ENCODE measurements at regions not wholly inside any gene's neighbourhood (a gene's known extent, or its start where the extent isn't known, plus 50 kb on each side); places are given as distances from the start of the nearest gene placed in this dataset.

DNA sequence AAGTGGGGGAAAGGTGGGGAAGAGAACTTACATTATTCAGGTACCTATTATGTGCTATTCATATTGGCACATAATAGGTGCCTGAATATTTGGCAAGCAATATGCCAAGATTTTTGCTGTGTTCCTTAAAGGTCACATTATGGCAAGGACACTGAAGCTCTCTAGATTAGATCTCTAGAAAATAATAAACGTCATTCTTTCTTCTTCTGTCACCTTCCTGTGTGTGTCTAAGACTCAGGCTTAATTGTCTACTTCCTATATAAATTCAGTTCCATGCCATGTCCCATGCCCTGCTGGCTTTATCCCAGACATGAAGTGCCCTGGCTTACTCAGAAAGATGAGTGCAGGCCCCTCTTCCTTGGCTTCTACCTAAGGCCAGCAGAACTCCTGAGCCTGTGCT, 191.1 kb upstream of the CTAGE1 start:
- Histone ChIP-seq H3K4me2 (ENCODE audit: low read length) (no peak overlapping the region), H3K27me3 (ENCODE audit: insufficient read depth, low read depth, low read length) (no peaks in the 10 kb centered on the region), H3K9ac (ENCODE audit: low read length) (no peak overlapping the region), H3K27ac (ENCODE audit: low read length) (no peak overlapping the region), H3K9me2 (ENCODE audit: insufficient read depth, low read length) (no peaks in the 10 kb centered on the region), H2AFZ (ENCODE audit: low read depth, low read length) (no peak overlapping the region), H3K9me3 (ENCODE audit: low read length) (no peaks in the 10 kb centered on the region), H3K4me3 (ENCODE audit: low read length) (no peak overlapping the region), H3K79me2 (replicated peaks; ENCODE audit: insufficient read depth, low read length) (no peaks in the 10 kb centered on the region), H3K36me3 (ENCODE audit: insufficient read depth, low read length) (no peaks in the 10 kb centered on the region), H4K20me1 (ENCODE audit: insufficient read depth) (no peaks in the 10 kb centered on the region), H3F3A (ENCODE audit: insufficient read depth, low read length, poor library complexity, severe bottlenecking) (no peaks in the 10 kb centered on the region)
- TF ChIP-seq EP300 (conservative IDR thresholded peaks at IDR 0.05; ENCODE audit: poor library complexity, severe bottlenecking) (no peak), TAF1 (IDR thresholded peaks at IDR 0.05; ENCODE audit: low read depth) (no peak), EZH2 (IDR thresholded peaks at IDR 0.05; ENCODE audit: borderline replicate concordance, insufficient read depth, low read length, poor library complexity, severe bottlenecking) (no peak), MXI1 (conservative IDR thresholded peaks at IDR 0.05; ENCODE audit: poor library complexity, severe bottlenecking) (no peak), SMC3 (conservative IDR thresholded peaks at IDR 0.05; ENCODE audit: poor library complexity) (no peak), POLR2AphosphoS5 (IDR thresholded peaks at IDR 0.05) (no peak), RAD21 (conservative IDR thresholded peaks at IDR 0.05) (no peak)
- TF ChIP-seq, protein P1, sequence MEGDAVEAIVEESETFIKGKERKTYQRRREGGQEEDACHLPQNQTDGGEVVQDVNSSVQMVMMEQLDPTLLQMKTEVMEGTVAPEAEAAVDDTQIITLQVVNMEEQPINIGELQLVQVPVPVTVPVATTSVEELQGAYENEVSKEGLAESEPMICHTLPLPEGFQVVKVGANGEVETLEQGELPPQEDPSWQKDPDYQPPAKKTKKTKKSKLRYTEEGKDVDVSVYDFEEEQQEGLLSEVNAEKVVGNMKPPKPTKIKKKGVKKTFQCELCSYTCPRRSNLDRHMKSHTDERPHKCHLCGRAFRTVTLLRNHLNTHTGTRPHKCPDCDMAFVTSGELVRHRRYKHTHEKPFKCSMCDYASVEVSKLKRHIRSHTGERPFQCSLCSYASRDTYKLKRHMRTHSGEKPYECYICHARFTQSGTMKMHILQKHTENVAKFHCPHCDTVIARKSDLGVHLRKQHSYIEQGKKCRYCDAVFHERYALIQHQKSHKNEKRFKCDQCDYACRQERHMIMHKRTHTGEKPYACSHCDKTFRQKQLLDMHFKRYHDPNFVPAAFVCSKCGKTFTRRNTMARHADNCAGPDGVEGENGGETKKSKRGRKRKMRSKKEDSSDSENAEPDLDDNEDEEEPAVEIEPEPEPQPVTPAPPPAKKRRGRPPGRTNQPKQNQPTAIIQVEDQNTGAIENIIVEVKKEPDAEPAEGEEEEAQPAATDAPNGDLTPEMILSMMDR (IDR thresholded peaks at IDR 0.05; ENCODE audit: poor library complexity, severe bottlenecking) = no peak
- TF ChIP-seq, protein P2, sequence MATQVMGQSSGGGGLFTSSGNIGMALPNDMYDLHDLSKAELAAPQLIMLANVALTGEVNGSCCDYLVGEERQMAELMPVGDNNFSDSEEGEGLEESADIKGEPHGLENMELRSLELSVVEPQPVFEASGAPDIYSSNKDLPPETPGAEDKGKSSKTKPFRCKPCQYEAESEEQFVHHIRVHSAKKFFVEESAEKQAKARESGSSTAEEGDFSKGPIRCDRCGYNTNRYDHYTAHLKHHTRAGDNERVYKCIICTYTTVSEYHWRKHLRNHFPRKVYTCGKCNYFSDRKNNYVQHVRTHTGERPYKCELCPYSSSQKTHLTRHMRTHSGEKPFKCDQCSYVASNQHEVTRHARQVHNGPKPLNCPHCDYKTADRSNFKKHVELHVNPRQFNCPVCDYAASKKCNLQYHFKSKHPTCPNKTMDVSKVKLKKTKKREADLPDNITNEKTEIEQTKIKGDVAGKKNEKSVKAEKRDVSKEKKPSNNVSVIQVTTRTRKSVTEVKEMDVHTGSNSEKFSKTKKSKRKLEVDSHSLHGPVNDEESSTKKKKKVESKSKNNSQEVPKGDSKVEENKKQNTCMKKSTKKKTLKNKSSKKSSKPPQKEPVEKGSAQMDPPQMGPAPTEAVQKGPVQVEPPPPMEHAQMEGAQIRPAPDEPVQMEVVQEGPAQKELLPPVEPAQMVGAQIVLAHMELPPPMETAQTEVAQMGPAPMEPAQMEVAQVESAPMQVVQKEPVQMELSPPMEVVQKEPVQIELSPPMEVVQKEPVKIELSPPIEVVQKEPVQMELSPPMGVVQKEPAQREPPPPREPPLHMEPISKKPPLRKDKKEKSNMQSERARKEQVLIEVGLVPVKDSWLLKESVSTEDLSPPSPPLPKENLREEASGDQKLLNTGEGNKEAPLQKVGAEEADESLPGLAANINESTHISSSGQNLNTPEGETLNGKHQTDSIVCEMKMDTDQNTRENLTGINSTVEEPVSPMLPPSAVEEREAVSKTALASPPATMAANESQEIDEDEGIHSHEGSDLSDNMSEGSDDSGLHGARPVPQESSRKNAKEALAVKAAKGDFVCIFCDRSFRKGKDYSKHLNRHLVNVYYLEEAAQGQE (IDR thresholded peaks at IDR 0.05; ENCODE audit: borderline replicate concordance) = no peak

DNA sequence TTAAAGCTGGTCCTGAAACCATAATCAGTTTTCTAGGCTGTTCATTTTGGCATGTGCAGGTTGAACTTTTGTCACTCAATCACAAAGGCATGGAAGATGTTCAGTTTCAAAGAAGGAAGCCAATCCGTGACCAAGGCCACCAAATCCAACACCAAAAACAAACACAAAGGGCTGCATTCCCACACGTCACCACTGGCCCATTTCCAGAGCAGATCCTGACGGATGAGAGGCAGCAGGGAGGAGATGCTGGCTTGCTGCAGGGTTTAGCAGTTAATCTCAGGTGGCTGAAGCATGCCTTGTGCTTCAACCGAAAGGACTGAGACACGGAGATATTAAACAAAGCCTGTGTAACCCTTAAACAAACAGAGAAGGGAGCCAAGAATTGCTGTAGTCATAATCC, 191.9 kb upstream of the CTAGE1 start:
- H3K79me2 ChIP-seq (replicated peaks; ENCODE audit: insufficient read depth, low read length) = no peaks in the 10 kb centered on the region
- no peaks in the 10 kb centered on the region for H3K36me3 ChIP-seq (ENCODE audit: insufficient read depth, low read length)
- H3K9me3 ChIP-seq (ENCODE audit: low read length) = no peaks in the 10 kb centered on the region
- H3F3A ChIP-seq (ENCODE audit: insufficient read depth, low read length, poor library complexity, severe bottlenecking) = no peaks in the 10 kb centered on the region
- no peak overlapping the region for H3K9ac ChIP-seq (ENCODE audit: low read length)
- no peak overlapping the region for H3K4me2 ChIP-seq (ENCODE audit: low read length)
- H3K4me3 ChIP-seq (ENCODE audit: low read length) = no peak overlapping the region
- no peak overlapping the region for H3K27ac ChIP-seq (ENCODE audit: low read length)
- H2AFZ ChIP-seq (ENCODE audit: low read depth, low read length) = no peak overlapping the region
- TF ChIP-seq, protein P1 (IDR thresholded peaks at IDR 0.05; ENCODE audit: poor library complexity, severe bottlenecking) = no peak
- TF ChIP-seq TAF1 (IDR thresholded peaks at IDR 0.05; ENCODE audit: low read depth) (no peak), MXI1 (conservative IDR thresholded peaks at IDR 0.05; ENCODE audit: poor library complexity, severe bottlenecking) (no peak), EP300 (conservative IDR thresholded peaks at IDR 0.05; ENCODE audit: poor library complexity, severe bottlenecking) (no peak), SMC3 (conservative IDR thresholded peaks at IDR 0.05; ENCODE audit: poor library complexity) (no peak)
- TF ChIP-seq, protein P2 (IDR thresholded peaks at IDR 0.05; ENCODE audit: borderline replicate concordance) = no peak
- no peaks in the 10 kb centered on the region for H3K9me2 ChIP-seq (ENCODE audit: insufficient read depth, low read length)
- no peaks in the 10 kb centered on the region for H3K27me3 ChIP-seq (ENCODE audit: insufficient read depth, low read depth, low read length)
- H4K20me1 ChIP-seq (ENCODE audit: insufficient read depth) = no peaks in the 10 kb centered on the region

Data from neural cell (in vitro differentiated cells).